G401 (cell line): ENCODE measurements at regions not wholly inside any gene's neighbourhood (a gene's known extent, or its start where the extent isn't known, plus 50 kb on each side); places are given as distances from the start of the nearest gene placed in this dataset.

Source experiments
- DNase-seq: peaks from one replicate; pipeline ENCODE4 v3.0.0-alpha.2; 2015; ENCODE audit warnings: low spot score
- in situ Hi-C: cut with HindIII; loops from 2 replicates; pipeline ENCODE4 v1.10.0; 2016; ENCODE audit warnings: low sequenced_read_pairs, mixed read lengths

DNA sequence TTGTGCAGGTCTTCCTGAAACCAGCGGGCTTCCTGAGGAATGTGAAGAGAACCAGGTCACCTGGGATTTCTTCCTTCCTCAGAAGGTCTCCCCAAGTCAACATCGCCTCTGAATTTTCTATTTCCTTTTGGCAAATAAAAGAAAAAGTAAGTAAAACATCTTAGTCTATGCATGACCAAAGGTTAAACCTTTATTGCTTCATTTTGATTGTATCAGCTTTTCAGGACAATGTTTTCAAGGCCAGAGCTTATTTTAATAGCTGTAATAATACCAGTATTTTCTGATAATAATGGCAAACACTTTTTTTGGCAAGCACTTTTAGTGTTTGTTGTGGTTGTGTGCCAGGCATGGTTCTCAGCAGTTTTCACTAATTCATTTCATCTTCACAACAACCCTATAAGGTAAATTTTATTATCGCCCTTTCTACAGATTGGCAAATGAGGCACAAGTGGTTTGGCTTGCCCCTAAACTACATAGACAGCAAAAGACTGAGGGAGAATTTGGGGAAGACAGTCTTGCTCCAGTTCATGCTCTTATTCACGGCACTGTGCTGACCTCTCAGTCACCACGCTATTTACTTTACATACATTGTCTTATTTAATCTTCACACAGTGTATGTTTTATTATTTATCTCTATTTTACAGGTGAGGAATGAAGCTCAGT lies 110.4 kb downstream of the RPL22L1 start:
- in situ Hi-C loops: no loop called here
- DNase-seq: no peak

DNA sequence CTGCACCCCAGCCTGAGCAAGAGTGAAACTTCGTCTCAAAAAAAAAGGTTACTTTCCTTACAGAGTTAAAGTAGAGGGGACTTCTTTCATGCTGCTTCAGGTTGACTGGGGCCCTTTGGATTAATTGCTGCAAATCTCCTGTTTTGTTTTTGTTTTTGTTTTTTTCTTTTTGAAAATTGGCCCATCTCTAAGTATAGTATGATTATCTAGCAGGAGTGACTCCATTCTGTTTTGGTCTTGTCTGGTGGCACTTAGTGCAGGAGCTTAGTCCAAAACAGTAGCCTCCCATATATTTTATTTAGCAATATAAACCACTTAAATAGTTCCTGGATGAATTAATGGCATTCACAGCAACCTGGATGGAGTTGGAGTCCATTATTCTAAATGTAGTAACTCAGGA lies 113.0 kb downstream of the RPL22L1 start:
- no peak for DNase-seq
- in situ Hi-C loops: no loop called here

DNA sequence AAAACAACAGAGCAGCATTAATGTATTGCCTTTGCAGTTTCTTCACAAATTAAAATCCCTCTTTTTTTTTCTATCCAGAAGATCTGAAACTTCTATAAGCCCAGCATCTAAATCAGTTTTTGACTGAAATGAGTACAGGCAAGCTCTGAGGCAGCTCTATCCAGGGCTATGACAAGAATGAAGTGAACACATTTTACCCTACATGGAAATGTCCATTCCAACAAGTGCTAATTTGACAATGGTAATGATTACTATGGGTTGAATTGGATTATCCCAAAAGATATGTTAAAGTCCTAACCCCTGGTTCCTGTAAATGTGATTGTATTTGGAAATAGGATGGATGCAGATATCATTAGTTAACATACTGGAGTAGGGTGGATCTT lies 115.7 kb downstream of the RPL22L1 start:
- in situ Hi-C loops: no loop called here
- no peak for DNase-seq

GRCh38 chr3:170753421-170754310 lies 116.3 kb downstream of the RPL22L1 start:
- in situ Hi-C loops: no loop called here
- DNase-seq: no peak

DNA sequence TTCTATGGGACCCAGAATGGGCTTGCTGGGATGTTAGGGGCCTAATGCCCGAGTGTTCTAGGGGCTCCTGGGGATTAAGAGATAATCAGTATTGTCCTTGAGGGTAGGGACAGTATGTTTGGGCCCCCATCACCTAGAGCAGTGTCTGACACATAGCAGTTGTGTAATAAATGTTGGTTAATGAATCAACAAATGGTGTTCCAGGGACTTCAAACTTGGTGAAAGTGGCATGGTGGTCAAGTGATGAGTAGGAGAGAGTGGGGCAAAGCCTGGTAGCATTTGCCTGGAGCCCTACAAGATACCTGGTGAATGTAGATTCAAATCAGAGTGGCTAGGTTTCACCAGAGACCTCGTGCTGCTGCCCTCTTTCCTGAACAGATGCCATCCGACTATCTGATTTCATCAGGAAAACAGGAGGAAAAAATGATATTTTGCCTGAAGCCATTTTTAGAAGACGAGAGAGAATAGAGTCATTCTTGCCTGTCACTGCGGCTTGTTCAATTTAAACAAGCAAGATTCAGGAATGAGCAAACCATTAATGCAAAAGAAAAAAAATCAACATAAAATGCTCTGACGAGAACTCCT lies 117.3 kb downstream of the RPL22L1 start:
- DNase-seq: no peak
- in situ Hi-C loops: no loop called here

- in situ Hi-C loops: no loop called here
- DNase-seq: no peak
Observed at GRCh38 chr3:170751899-170752293, 118.1 kb downstream of the RPL22L1 start.

DNA sequence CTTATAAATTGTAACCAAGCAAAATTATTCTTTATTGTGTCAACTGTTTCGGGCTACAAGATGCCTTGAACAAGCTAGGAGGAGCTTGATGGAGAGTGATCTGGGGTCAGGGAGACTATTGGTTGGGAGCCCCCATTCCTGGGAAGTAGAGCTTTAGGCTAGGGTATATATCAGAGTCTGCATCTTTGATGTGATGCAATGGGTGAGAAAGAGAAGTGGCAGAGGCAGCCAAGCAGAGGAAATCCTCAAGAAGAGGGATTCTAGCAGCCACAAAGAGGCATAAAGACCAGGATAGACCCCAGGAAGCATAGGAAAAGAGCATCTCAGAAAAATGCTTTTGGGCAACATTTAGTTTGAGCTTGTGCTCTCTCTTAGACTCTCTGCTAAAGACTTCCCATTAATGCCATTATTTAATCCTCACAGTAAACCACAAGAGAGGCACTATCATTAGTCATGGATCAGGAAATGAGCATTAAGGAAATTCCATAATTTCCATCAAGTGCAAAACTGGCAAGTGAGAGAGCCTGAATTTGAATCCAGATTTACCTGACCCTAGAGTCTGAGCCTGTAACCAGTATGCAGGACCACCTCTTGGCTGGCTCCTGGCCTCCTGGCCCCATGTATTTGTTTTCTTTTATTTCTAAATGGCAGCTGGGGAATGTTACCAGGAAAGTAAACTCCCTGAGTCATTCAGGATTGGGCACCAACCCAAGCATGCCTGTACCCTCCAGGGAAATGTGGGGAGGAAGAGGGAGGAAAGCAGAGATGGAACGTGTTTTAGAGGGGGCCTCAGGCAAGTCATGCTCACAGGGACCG lies 118.7 kb downstream of the RPL22L1 start:
- in situ Hi-C loops: no loop called here
- DNase-seq: no peak

DNA sequence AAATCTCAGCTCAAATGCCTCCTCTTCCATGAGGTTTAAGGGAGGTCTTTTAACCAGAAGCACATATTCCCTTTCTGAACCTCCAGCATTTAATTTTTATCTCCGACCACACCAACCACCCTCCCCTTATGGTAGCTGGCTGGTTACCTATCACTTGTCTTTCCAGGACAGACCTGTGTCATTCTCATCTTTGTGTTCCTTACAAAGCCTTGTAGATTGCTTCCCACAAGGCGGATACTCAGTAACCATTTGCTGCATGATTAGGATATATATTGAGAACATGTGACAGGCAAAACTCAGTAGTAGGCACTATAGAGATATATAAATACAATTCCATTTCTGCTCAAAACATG lies 119.5 kb downstream of the RPL22L1 start:
- in situ Hi-C loops: no loop called here
- DNase-seq: no peak

DNA sequence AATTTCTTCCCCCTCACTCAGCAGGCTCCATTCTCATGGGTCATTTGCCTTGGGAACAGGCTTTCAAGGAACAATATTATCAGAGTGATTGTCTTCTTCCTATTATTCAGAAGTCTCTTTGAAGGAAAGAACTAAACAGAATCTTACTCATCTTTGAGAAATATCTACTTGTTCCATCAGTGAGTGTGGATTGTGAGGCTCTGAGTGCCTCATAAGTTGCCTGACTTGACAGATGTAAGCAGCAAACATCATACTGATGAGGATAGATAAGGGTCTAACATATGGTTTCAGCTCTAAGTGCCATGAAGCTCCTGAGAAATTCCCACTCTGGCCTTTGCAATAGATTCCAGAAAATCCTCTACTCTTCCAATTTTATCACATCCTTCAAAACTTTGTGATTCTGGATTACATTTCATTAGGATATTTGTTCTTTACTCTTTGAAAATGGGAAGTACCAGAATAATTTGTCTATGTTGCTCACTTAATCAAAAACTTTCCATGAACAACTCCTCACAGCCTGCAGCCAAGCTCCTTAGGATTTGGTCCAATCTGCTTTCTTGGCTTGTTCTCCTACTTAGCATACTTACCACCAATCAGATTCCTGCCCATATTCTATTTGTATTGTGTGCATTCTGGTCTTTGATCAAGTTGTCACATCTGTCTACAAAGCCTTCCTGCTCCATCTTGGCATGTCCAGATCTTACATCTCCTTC lies 120.1 kb downstream of the RPL22L1 start:
- in situ Hi-C loops: no loop called here

GRCh38 chr3:170749185-170749584 lies 120.8 kb downstream of the RPL22L1 start:
- in situ Hi-C loops: no loop called here
- DNase-seq: no peak

More for the DNA sequence above, 120.1 kb downstream of the RPL22L1 start:
- DNase-seq: no peak

- no peak for DNase-seq
- in situ Hi-C loops: no loop called here
Observed at GRCh38 chr3:170746175-170746942, 123.6 kb downstream of the RPL22L1 start.

- in situ Hi-C loops: no loop called here
- DNase-seq: no peak
Observed at GRCh38 chr3:170745211-170745718, 124.7 kb downstream of the RPL22L1 start.

GRCh38 chr3:170741756-170742529 lies 128.1 kb downstream of the RPL22L1 start:
- in situ Hi-C loops: no loop called here
- DNase-seq: peak; percentile 16

DNA sequence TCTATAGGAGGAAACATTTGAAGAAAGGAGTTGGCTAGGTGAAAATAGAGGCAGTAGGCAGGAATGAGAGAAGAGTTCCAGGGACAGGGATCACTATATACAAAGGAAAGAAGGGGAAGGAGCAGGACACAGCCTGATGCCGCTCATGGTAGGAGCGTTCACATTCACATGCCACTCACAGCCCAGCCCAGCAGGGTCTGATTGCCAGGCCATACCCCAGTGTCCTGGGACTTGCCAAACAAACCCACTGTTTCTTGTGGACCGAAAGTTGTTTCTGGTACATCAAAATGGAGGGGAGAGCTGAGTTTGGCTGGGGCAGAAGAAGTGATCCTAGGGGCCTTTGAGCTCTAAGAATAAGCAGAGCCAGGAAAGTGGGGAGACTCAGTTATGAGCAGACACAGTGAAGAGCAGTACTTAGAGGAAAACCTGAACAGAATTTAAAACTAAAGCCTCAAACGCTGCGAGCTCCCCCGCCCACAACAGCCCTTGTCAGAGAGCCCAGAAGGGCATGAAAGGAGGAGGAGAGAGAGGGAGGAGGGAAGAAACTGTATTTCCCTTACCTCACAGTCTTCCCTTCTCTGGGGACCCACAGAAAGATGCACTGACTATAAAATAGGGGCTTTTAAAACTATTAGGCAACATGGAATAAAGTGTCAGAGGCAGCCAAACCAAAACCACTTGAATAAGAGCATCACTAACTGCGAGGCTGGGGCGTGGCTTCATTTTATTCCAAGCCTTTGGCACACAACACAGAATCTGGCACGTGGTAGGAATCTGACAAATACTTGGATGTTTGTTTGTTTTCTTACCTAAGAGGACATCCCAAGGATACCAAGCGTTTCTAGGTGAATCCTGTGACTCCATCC lies 129.0 kb downstream of the RPL22L1 start:
- in situ Hi-C loops: no loop called here
- peak; percentile 71 for DNase-seq

GRCh38 chr3:170740285-170740684 lies 129.7 kb downstream of the RPL22L1 start:
- in situ Hi-C loops: no loop called here
- DNase-seq: peak; percentile 45

- no peak for DNase-seq
- in situ Hi-C loops: no loop called here
Observed at GRCh38 chr3:170739410-170739809, 130.6 kb downstream of the RPL22L1 start.

- in situ Hi-C loops: no loop called here
- no peak for DNase-seq
Observed at GRCh38 chr3:170738766-170739165, 131.2 kb downstream of the RPL22L1 start.
